Panc1 (cell line): ENCODE measurements at regions not wholly inside any gene's neighbourhood (a gene's known extent, or its start where the extent isn't known, plus 50 kb on each side); places are given as distances from the start of the nearest gene placed in this dataset.

ENCODE experiments used
- ATAC-seq: fragments of 200-7000 bp; cut with Tn5 transposase; 2 replicates; pipeline ENCODE4 v1.9.1; 2020; ENCODE audit warnings: mild to moderate bottlenecking, moderate library complexity
- BruUV-seq: library from RNA; stranded (reverse); fragments of 400-500 nt; replicated peaks from 2 replicates; lab custom pipeline; 2021; lab: Mats Ljungman, UMichigan
- CTCF ChIA-PET: fragments of 300-600 bp; sonication (Branson Sonifier 250); formaldehyde crosslinking; loops from one replicate; lab custom pipeline; 2022; ENCODE audit warnings: antibody characterized with exemption; lab: Charles Lee
- POLR2A ChIA-PET: fragments of 300-600 bp; sonication (Branson Sonifier 250); formaldehyde crosslinking; loops from one replicate; lab custom pipeline; 2022; ENCODE audit warnings: antibody characterized with exemption; lab: Charles Lee
- DNase-seq: peaks from one replicate; pipeline ENCODE4 v3.0.0-alpha.2; 2010; ENCODE audit warnings: low read depth, low spot score
- H3K27ac ChIP-seq: 2 replicates; pipeline ENCODE4 v1.5.1; 2011; ENCODE audit warnings: mild to moderate bottlenecking, low read length, inconsistent platforms
- H3K27me3 ChIP-seq: fragments of 200-500 bp; sonication (Bioruptor generic); 2 replicates; pipeline ENCODE4 v1.6.0; 2014; ENCODE audit warnings: low read length, inconsistent platforms; ENCODE audit not compliant: control insufficient read depth, insufficient read depth
- H3K36me3 ChIP-seq: fragments of 200-500 bp; sonication (Bioruptor generic); 2 replicates; pipeline ENCODE4 v1.5.1; 2014; ENCODE audit warnings: inconsistent platforms, mild to moderate bottlenecking, low read length, moderate library complexity; ENCODE audit not compliant: control insufficient read depth, insufficient read depth
- H3K4me1 ChIP-seq: 2 replicates; pipeline ENCODE4 v1.5.1; 2011; ENCODE audit warnings: inconsistent platforms, mild to moderate bottlenecking, low read length, moderate library complexity; ENCODE audit not compliant: control insufficient read depth, insufficient read depth
- H3K4me3 ChIP-seq, 2 experiments: 2 replicates each; pipeline ENCODE4 v1.5.1; 2011 to 2012; ENCODE audit warnings: low read depth in 2 of 2, low read length in 2 of 2, mild to moderate bottlenecking in 2 of 2, inconsistent platforms in 1 of 2, moderate library complexity in 1 of 2
- H3K9me3 ChIP-seq: fragments of 200-500 bp; sonication (Bioruptor generic); 2 replicates; pipeline ENCODE4 v1.5.1; 2014; ENCODE audit warnings: low read depth, mild to moderate bottlenecking, inconsistent platforms, low read length, moderate library complexity; ENCODE audit not compliant: control insufficient read depth, insufficient read depth
- CTCF ChIP-seq: fragments of 450-650 bp; IDR thresholded peaks from 2 replicates; pipeline ENCODE4 v1.5.1; 2017; ENCODE audit warnings: mild to moderate bottlenecking
- POLR2AphosphoS5 ChIP-seq: IDR thresholded peaks from 2 replicates; pipeline ENCODE4 v1.6.1; 2012; ENCODE audit warnings: mild to moderate bottlenecking, low read depth, low read length, moderate library complexity
- REST ChIP-seq, 2 experiments: IDR thresholded peaks; 2 replicates each; pipeline ENCODE4 v1.6.1; 2011 to 2012; ENCODE audit warnings: low read depth in 2 of 2, control low read depth in 1 of 2, low read length in 1 of 2, mild to moderate bottlenecking in 1 of 2, moderate library complexity in 1 of 2; ENCODE audit not compliant: insufficient read depth in 1 of 2
- SIN3A ChIP-seq: IDR thresholded peaks from 2 replicates; pipeline ENCODE4 v1.6.1; 2012; ENCODE audit warnings: low read depth, mild to moderate bottlenecking, low read length, moderate library complexity, borderline replicate concordance; ENCODE audit not compliant: insufficient read depth
- TCF7L2 ChIP-seq: IDR thresholded peaks from 2 replicates; pipeline ENCODE4 v1.6.1; 2011; ENCODE audit warnings: mild to moderate bottlenecking, low read depth, low read length, inconsistent platforms
- in situ Hi-C: cut with HindIII; loops from 2 replicates; pipeline ENCODE4 v1.10.0; 2016; ENCODE audit warnings: low sequenced_read_pairs, low pct_unique_long_range_greater_than_20kb
- intact Hi-C: fragments of 100-400 bp; cut with micrococcal nuclease; formaldehyde crosslinking; loops from one replicate; pipeline ENCODE4 v1.10.0; 2022; ENCODE audit not compliant: unreplicated experiment

GRCh38 chr3:15884132-15884531 lies 86.4 kb upstream of the ANKRD28 start:
- in situ Hi-C loops (no loop called here), intact Hi-C loops (no loop called here)
- DNase-seq (no peak), ATAC-seq (no peak)
- ChIA-PET POLR2A (no interaction called here), CTCF (no interaction called here)
- H3K36me3 ChIP-seq, result no peaks in the 10 kb centered on the region
- H3K27me3 ChIP-seq, result no peaks in the 10 kb centered on the region
- H3K27ac ChIP-seq, result no peak overlapping the region
- BruUV-seq, result no TSS peak
- H3K4me1 ChIP-seq, result no peaks in the 10 kb centered on the region
- no peak for TF ChIP-seq REST (IDR thresholded peaks at IDR 0.05; ENCODE audit: insufficient read depth in 1 of 2, low read depth in 2 of 2, low read length in 1 of 2)
- no peak for TF ChIP-seq CTCF
- no peak for TF ChIP-seq SIN3A
- TF ChIP-seq POLR2AphosphoS5, result no peak
- no peak for TF ChIP-seq TCF7L2
- H3K4me3 ChIP-seq, result no peak overlapping the region
- no peaks in the 10 kb centered on the region for H3K9me3 ChIP-seq

DNA sequence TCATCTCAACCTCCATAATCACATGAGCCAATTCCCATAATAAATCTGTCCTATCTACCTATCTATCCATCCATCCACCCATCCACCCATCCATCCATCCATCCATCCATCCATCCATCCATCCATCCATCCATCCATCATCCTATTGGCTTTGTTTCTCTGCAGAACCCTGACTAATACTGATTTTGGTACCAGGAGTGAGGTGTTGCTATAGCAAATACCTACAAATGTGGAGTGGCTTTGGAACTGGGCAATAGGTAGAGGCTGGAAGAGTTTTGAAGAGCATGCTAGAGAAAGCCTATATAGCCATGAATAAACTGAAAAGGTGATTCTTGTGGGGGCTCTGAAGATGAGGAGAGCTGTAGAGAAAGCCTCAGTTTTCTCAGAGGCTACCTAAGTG lies 88.7 kb upstream of the ANKRD28 start:
- intact Hi-C loops, result no loop called here
- in situ Hi-C loops, result no loop called here
- no peak for DNase-seq
- no peaks in the 10 kb centered on the region for H3K9me3 ChIP-seq
- no peaks in the 10 kb centered on the region for H3K36me3 ChIP-seq
- ChIA-PET POLR2A (no interaction called here), CTCF (no interaction called here)
- no peak for TF ChIP-seq CTCF
- no peak for TF ChIP-seq TCF7L2
- no peak for TF ChIP-seq SIN3A
- TF ChIP-seq REST (IDR thresholded peaks at IDR 0.05; ENCODE audit: insufficient read depth in 1 of 2, low read depth in 2 of 2, low read length in 1 of 2), result no peak
- no peak for TF ChIP-seq POLR2AphosphoS5
- H3K4me3 ChIP-seq, result no peak overlapping the region
- no peaks in the 10 kb centered on the region for H3K27me3 ChIP-seq
- ATAC-seq, result no peak
- BruUV-seq, result no TSS peak
- no peaks in the 10 kb centered on the region for H3K4me1 ChIP-seq
- H3K27ac ChIP-seq, result no peak overlapping the region
